GM12878 (cell line): ENCODE measurements at regions not wholly inside any gene's neighbourhood (a gene's known extent, or its start where the extent isn't known, plus 50 kb on each side); places are given as distances from the start of the nearest gene placed in this dataset.

Experiments used
- ATAC-seq: fragments of 200-7000 bp; cut with Tn5 transposase; 3 replicates; pipeline ENCODE4 v1.9.1; 2020; ENCODE audit warnings: mild to moderate bottlenecking, moderate library complexity
- BruUV-seq: library from RNA; stranded (reverse); fragments of 400-500 nt; replicated peaks from 2 replicates; lab custom pipeline; 2021; lab: Mats Ljungman, UMichigan
- CTCF ChIA-PET: fragments of 300-600 bp; sonication (Branson Sonifier 250); formaldehyde crosslinking; extraction: SDS; loops from one replicate; lab custom pipeline; 2021; ENCODE audit warnings: inconsistent platforms; lab: Yijun Ruan, JAX
- POLR2A ChIA-PET: fragments of 350-600 bp; formaldehyde crosslinking; extraction: SDS; loops from one replicate; lab custom pipeline; 2021; ENCODE audit warnings: inconsistent platforms; lab: Charles Lee
- RAD21 ChIA-PET: fragments of 300-600 bp; sonication (Branson Sonifier 250); formaldehyde crosslinking; loops from one replicate; lab custom pipeline; 2023; ENCODE audit warnings: antibody characterized with exemption; ENCODE audit not compliant: unreplicated experiment; lab: Charles Lee
- SMC1A ChIA-PET: fragments of 300-600 bp; sonication (Branson Sonifier 250); formaldehyde crosslinking; loops from one replicate; lab custom pipeline; 2023; ENCODE audit not compliant: unreplicated experiment, uncharacterized antibody; lab: Charles Lee
- DNase-seq: peaks from one replicate; pipeline ENCODE4 v3.0.0-alpha.2; 2011; ENCODE audit warnings: low read depth, low spot score
- FAIRE-seq: peaks from 3 replicates; lab custom pipeline; 2011; peaks lifted over from hg19 to GRCh38; lab: Jason Lieb, UNC
- H2AFZ ChIP-seq: 2 replicates; pipeline ENCODE4 v1.6.0; 2011; ENCODE audit warnings: low read depth, low read length, control low read depth; ENCODE audit not compliant: control insufficient read depth
- H3K27ac ChIP-seq: 2 replicates; pipeline ENCODE4 v1.5.1; 2011; ENCODE audit warnings: control low read depth; ENCODE audit not compliant: control insufficient read depth, insufficient read depth
- H3K27me3 ChIP-seq, 2 experiments: replicated peaks in 1 of 2; 2 replicates each; pipeline versions ENCODE4 v1.6.0 to v1.6.1; 2011; ENCODE audit warnings: low read length in 1 of 2; ENCODE audit not compliant: control insufficient read depth in 2 of 2, insufficient read depth in 2 of 2
- H3K36me3 ChIP-seq, 2 experiments: 2 replicates each; pipeline ENCODE4 v1.5.1; 2011; ENCODE audit warnings: low read length in 1 of 2; ENCODE audit not compliant: control insufficient read depth in 2 of 2, insufficient read depth in 2 of 2
- H3K4me1 ChIP-seq: 2 replicates; pipeline ENCODE4 v1.6.1; 2011; ENCODE audit warnings: mild to moderate bottlenecking, low read length, moderate library complexity, mixed read lengths; ENCODE audit not compliant: control insufficient read depth, insufficient read depth
- H3K4me2 ChIP-seq: 2 replicates; pipeline ENCODE4 v1.6.0; 2011; ENCODE audit warnings: control low read depth; ENCODE audit not compliant: control insufficient read depth, insufficient read depth
- H3K4me3 ChIP-seq: fragments of 200-600 bp; sonication (generic); 2 replicates; pipeline ENCODE4 v1.5.1; 2016
- H3K79me2 ChIP-seq: 2 replicates; pipeline ENCODE4 v1.6.0; 2011; ENCODE audit warnings: low read length; ENCODE audit not compliant: control insufficient read depth, insufficient read depth
- H3K9ac ChIP-seq: 2 replicates; pipeline ENCODE4 v1.8.0; 2011; ENCODE audit warnings: low read length, control low read depth, mixed read lengths; ENCODE audit not compliant: control insufficient read depth, insufficient read depth
- H3K9me3 ChIP-seq: replicated peaks from 3 replicates; pipeline ENCODE4 v1.5.1; 2011; ENCODE audit warnings: mild to moderate bottlenecking, low read length; ENCODE audit not compliant: control insufficient read depth, insufficient read depth
- H4K20me1 ChIP-seq: 2 replicates; pipeline ENCODE4 v1.6.0; 2011; ENCODE audit not compliant: control insufficient read depth, insufficient read depth
- BHLHE40 ChIP-seq, 2 experiments: fragments of 450-650 bp in 1 of 2; IDR thresholded peaks; 2 replicates each; pipeline ENCODE4 v1.6.1; 2011 to 2017; ENCODE audit warnings: low read depth in 2 of 2, borderline replicate concordance in 1 of 2, improper control_type of control experiment in 1 of 2, low read length in 1 of 2, mild to moderate bottlenecking in 1 of 2
- CBX5 ChIP-seq: sonication (generic); IDR thresholded peaks from 2 replicates; pipeline ENCODE4 v1.6.1; 2016; ENCODE audit warnings: low read depth, moderate library complexity, mild to moderate bottlenecking, inconsistent platforms
- CEBPB ChIP-seq, 2 experiments: fragments of 150-350 bp in 1 of 2; IDR thresholded peaks; 2 replicates each; pipeline ENCODE4 v1.6.1; 2012 to 2014; ENCODE audit warnings: low read depth in 2 of 2, low read length in 2 of 2, borderline replicate concordance in 1 of 2, inconsistent platforms in 1 of 2
- ESRRA ChIP-seq: IDR thresholded peaks from 2 replicates; pipeline ENCODE4 v1.6.1; 2012; ENCODE audit warnings: mild to moderate bottlenecking, low read length, improper control_type of control experiment
- MEF2B ChIP-seq: fragments of 450-650 bp; IDR thresholded peaks from 2 replicates; pipeline ENCODE4 v1.6.1; 2018; ENCODE audit warnings: mild to moderate bottlenecking, moderate library complexity; ENCODE audit not compliant: partially characterized antibody, poor library complexity, severe bottlenecking
- NFIC ChIP-seq: IDR thresholded peaks from 2 replicates; pipeline ENCODE4 v1.6.1; 2012; ENCODE audit warnings: low read depth, mild to moderate bottlenecking, inconsistent platforms, low read length, moderate library complexity
- NFYA ChIP-seq: IDR thresholded peaks from 2 replicates; pipeline ENCODE4 v1.6.1; 2011; ENCODE audit warnings: low read depth, mild to moderate bottlenecking, low read length, improper control_type of control experiment, borderline replicate concordance
- NR2F1 ChIP-seq: fragments of 450-650 bp; conservative IDR thresholded peaks from 2 replicates; pipeline ENCODE4 v1.6.1; 2017; ENCODE audit warnings: mild to moderate bottlenecking
- SMAD5 ChIP-seq: IDR thresholded peaks from 2 replicates; pipeline ENCODE4 v1.6.1; 2016; ENCODE audit warnings: antibody characterized with exemption, low read depth
- SP1 ChIP-seq: IDR thresholded peaks from one replicate; pipeline ENCODE4 v1.6.1; 2011; ENCODE audit warnings: low read depth, low read length
- STAT1 ChIP-seq: fragments of 450-650 bp; conservative IDR thresholded peaks from 2 replicates; pipeline ENCODE4 v1.6.1; 2014; ENCODE audit warnings: antibody characterized with exemption, mild to moderate bottlenecking
- ZNF622 ChIP-seq: fragments of 450-650 bp; IDR thresholded peaks from 2 replicates; pipeline ENCODE4 v1.6.1; 2017; ENCODE audit warnings: mild to moderate bottlenecking, inconsistent platforms
- WGBS: methylation state at CpG from one replicate; pipeline ENCODE4 v1.1.6; 2016; ENCODE audit warnings: low lambda C conversion rate; ENCODE audit not compliant: insufficient replicate concordance, insufficient coverage; ENCODE audit errors: missing lambda C conversion rate; 5-methylcytosine and 5-hydroxymethylcytosine counted together
- in situ Hi-C: fragments of 300-500 bp; cut with MboI; formaldehyde crosslinking; loops from 9 replicates; pipeline ENCODE4 v1.14.3; 2018; ENCODE audit warnings: mixed read lengths
- intact Hi-C: fragments of 100-400 bp; cut with micrococcal nuclease; formaldehyde crosslinking; loops from one replicate; pipeline ENCODE4 v1.14.2; 2022; ENCODE audit not compliant: unreplicated experiment
- TF ChIP-seq, protein P1 (sequence below): IDR thresholded peaks from 2 replicates; pipeline ENCODE4 v1.6.1; 2012; ENCODE audit warnings: mild to moderate bottlenecking, low read depth, low read length

GRCh38 chrX:117713411-117713810, 403.2 kb downstream of the KLHL13 start (continued):
- TF ChIP-seq SP1 (no peak), NFIC (no peak)

GRCh38 chrX:117711782-117712181, 404.8 kb downstream of the KLHL13 start:
- no peaks in the 10 kb centered on the region for H3K4me1 ChIP-seq
- in situ Hi-C loops (no loop called here), intact Hi-C loops (no loop called here)
- H2AFZ ChIP-seq = no peak overlapping the region
- H3K79me2 ChIP-seq = no peaks in the 10 kb centered on the region
- no peaks in the 10 kb centered on the region for H3K36me3 ChIP-seq
- CTCF ChIA-PET = no interaction called here
- POLR2A ChIA-PET = no interaction called here
- no peak overlapping the region for H3K9ac ChIP-seq
- WGBS = 0% methylated on average over 1 of the region's 1 CpG
- TF ChIP-seq MEF2B (no peak), STAT1 (no peak)
- DNase-seq (no peak), FAIRE-seq (no peak), ATAC-seq (no peak)
- H3K9me3 ChIP-seq = no peaks in the 10 kb centered on the region
- H4K20me1 ChIP-seq = no peaks in the 10 kb centered on the region
- H3K4me2 ChIP-seq = no peak overlapping the region
- no peaks in the 10 kb centered on the region for H3K27me3 ChIP-seq
- RAD21 ChIA-PET = no interaction called here
- SMC1A ChIA-PET = no interaction called here
- no peak overlapping the region for H3K4me3 ChIP-seq
- BruUV-seq = no TSS peak
- no peak overlapping the region for H3K27ac ChIP-seq

GRCh38 chrX:117707948-117708743, 408.5 kb downstream of the KLHL13 start:
- H3K4me1 ChIP-seq = no peaks in the 10 kb centered on the region
- no peaks in the 10 kb centered on the region for H3K79me2 ChIP-seq
- DNase-seq (no peak), ATAC-seq (no peak), FAIRE-seq (no peak)
- no peak overlapping the region for H3K27ac ChIP-seq
- H3K36me3 ChIP-seq = no peaks in the 10 kb centered on the region
- no peaks in the 10 kb centered on the region for H3K27me3 ChIP-seq
- no peak overlapping the region for H2AFZ ChIP-seq
- 71% methylated on average over 8 of the region's 8 CpGs for WGBS
- no peaks in the 10 kb centered on the region for H4K20me1 ChIP-seq
- SMC1A ChIA-PET = no interaction called here
- no TSS peak for BruUV-seq
- RAD21 ChIA-PET = no interaction called here
- CTCF ChIA-PET = no interaction called here
- no peak overlapping the region for H3K4me3 ChIP-seq
- H3K9ac ChIP-seq = no peak overlapping the region
- no peaks in the 10 kb centered on the region for H3K9me3 ChIP-seq
- H3K4me2 ChIP-seq = no peak overlapping the region
- POLR2A ChIA-PET = no interaction called here
- in situ Hi-C loops = no loop called here
- intact Hi-C loops = no loop called here
- no peak for TF ChIP-seq SMAD5
- no peak for TF ChIP-seq ESRRA
- TF ChIP-seq, protein P1, sequence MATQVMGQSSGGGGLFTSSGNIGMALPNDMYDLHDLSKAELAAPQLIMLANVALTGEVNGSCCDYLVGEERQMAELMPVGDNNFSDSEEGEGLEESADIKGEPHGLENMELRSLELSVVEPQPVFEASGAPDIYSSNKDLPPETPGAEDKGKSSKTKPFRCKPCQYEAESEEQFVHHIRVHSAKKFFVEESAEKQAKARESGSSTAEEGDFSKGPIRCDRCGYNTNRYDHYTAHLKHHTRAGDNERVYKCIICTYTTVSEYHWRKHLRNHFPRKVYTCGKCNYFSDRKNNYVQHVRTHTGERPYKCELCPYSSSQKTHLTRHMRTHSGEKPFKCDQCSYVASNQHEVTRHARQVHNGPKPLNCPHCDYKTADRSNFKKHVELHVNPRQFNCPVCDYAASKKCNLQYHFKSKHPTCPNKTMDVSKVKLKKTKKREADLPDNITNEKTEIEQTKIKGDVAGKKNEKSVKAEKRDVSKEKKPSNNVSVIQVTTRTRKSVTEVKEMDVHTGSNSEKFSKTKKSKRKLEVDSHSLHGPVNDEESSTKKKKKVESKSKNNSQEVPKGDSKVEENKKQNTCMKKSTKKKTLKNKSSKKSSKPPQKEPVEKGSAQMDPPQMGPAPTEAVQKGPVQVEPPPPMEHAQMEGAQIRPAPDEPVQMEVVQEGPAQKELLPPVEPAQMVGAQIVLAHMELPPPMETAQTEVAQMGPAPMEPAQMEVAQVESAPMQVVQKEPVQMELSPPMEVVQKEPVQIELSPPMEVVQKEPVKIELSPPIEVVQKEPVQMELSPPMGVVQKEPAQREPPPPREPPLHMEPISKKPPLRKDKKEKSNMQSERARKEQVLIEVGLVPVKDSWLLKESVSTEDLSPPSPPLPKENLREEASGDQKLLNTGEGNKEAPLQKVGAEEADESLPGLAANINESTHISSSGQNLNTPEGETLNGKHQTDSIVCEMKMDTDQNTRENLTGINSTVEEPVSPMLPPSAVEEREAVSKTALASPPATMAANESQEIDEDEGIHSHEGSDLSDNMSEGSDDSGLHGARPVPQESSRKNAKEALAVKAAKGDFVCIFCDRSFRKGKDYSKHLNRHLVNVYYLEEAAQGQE = no peak
- no peak for TF ChIP-seq SP1
- no peak for TF ChIP-seq CBX5
- no peak for TF ChIP-seq NR2F1
- no peak for TF ChIP-seq BHLHE40 (IDR thresholded peaks at IDR 0.05; ENCODE audit: borderline replicate concordance in 1 of 2, low read depth in 2 of 2, low read length in 1 of 2)
- TF ChIP-seq CEBPB (IDR thresholded peaks at IDR 0.05; ENCODE audit: borderline replicate concordance in 1 of 2, low read depth in 2 of 2, low read length in 2 of 2) = no peak
- no peak for TF ChIP-seq ZNF622
- no peak for TF ChIP-seq NFYA
